Neural progenitor cell (in vitro differentiated cells): ENCODE measurements at regions not wholly inside any gene's neighbourhood (a gene's known extent, or its start where the extent isn't known, plus 50 kb on each side); places are given as distances from the start of the nearest gene placed in this dataset.

Experiments used
- DNase-seq: peaks from one replicate; pipeline ENCODE4 v3.0.0-alpha.2; 2016; ENCODE audit warnings: low spot score
- H2AFZ ChIP-seq: fragments of 200-600 bp; sonication (generic); replicated peaks from 2 replicates; pipeline ENCODE4 v1.6.1; 2016; ENCODE audit warnings: antibody characterized with exemption
- H3F3A ChIP-seq: fragments of 200-600 bp; sonication (generic); 2 replicates; pipeline ENCODE4 v1.6.1; 2016; ENCODE audit warnings: antibody characterized with exemption, low read depth
- H3K27ac ChIP-seq: fragments of 200-600 bp; sonication (generic); 2 replicates; pipeline ENCODE4 v1.5.1; 2016; ENCODE audit warnings: mild to moderate bottlenecking
- H3K27me3 ChIP-seq: fragments of 200-600 bp; sonication (generic); 2 replicates; pipeline ENCODE4 v1.6.1; 2016; ENCODE audit warnings: mild to moderate bottlenecking, moderate library complexity
- H3K36me3 ChIP-seq: fragments of 200-600 bp; sonication (generic); 2 replicates; pipeline ENCODE4 v1.5.1; 2016
- H3K4me1 ChIP-seq: fragments of 200-600 bp; sonication (generic); 2 replicates; pipeline ENCODE4 v1.6.1; 2016; ENCODE audit warnings: mixed run types
- H3K4me2 ChIP-seq: fragments of 200-600 bp; sonication (generic); 2 replicates; pipeline ENCODE4 v1.6.1; 2016
- H3K4me3 ChIP-seq: fragments of 200-600 bp; sonication (generic); 2 replicates; pipeline ENCODE4 v1.5.1; 2016
- H3K79me2 ChIP-seq: fragments of 200-600 bp; sonication (generic); 2 replicates; pipeline ENCODE4 v1.6.1; 2016; ENCODE audit warnings: low read depth
- H3K9ac ChIP-seq: fragments of 200-600 bp; sonication (generic); 2 replicates; pipeline ENCODE4 v1.6.1; 2016
- H3K9me3 ChIP-seq: fragments of 200-600 bp; sonication (generic); 2 replicates; pipeline ENCODE4 v1.5.1; 2016; ENCODE audit warnings: low read depth
- H4K20me1 ChIP-seq: fragments of 200-600 bp; sonication (generic); 2 replicates; pipeline ENCODE4 v1.6.1; 2016; ENCODE audit warnings: low read depth
- H3K27ac Mint-ChIP-seq: 3 replicates; pipeline ENCODE4 v1.8.0; 2021; ENCODE audit warnings: mixed read lengths
- H3K27me3 Mint-ChIP-seq: 2 replicates; pipeline ENCODE4 v1.8.0; 2022; ENCODE audit warnings: low read depth, mild to moderate bottlenecking, inconsistent platforms, moderate library complexity, mixed read lengths; ENCODE audit not compliant: insufficient read depth
- H3K36me3 Mint-ChIP-seq: 3 replicates; pipeline ENCODE4 v1.8.0; 2021; ENCODE audit warnings: mixed read lengths
- H3K4me1 Mint-ChIP-seq: 3 replicates; pipeline ENCODE4 v1.8.0; 2021; ENCODE audit warnings: mixed read lengths
- H3K4me3 Mint-ChIP-seq: 3 replicates; pipeline ENCODE4 v1.8.0; 2021; ENCODE audit warnings: mild to moderate bottlenecking, moderate library complexity, mixed read lengths
- H3K9me3 Mint-ChIP-seq: 3 replicates; pipeline ENCODE4 v1.8.0; 2020; ENCODE audit warnings: mixed read lengths
- CTCF ChIP-seq: fragments of 200-600 bp; sonication (generic); IDR thresholded peaks from 2 replicates; pipeline ENCODE4 v1.5.1; 2017; ENCODE audit warnings: antibody characterized with exemption, mild to moderate bottlenecking
- EZH2 ChIP-seq: fragments of 200-600 bp; sonication (generic); IDR thresholded peaks from 2 replicates; pipeline ENCODE4 v1.6.1; 2017; ENCODE audit warnings: antibody characterized with exemption, mild to moderate bottlenecking, moderate library complexity
- EZH2phosphoT487 ChIP-seq: fragments of 200-600 bp; sonication (generic); IDR thresholded peaks from 2 replicates; pipeline ENCODE4 v1.6.1; 2017; ENCODE audit warnings: antibody characterized with exemption

GRCh38 chr1:4476394-4476793, 178.0 kb upstream of the AJAP1 start:
- Histone ChIP-seq H2AFZ (no peak overlapping the region), H3K27ac (no peak overlapping the region), H3K27me3 (no peaks in the 10 kb centered on the region), H3K36me3 (no peaks in the 10 kb centered on the region), H3K4me3 (no peak overlapping the region), H3K4me1 (no peaks in the 10 kb centered on the region), H3F3A (no peaks in the 10 kb centered on the region), H3K79me2 (no peaks in the 10 kb centered on the region), H4K20me1 (no peaks in the 10 kb centered on the region), H3K9ac (no peak overlapping the region), H3K9me3 (no peaks in the 10 kb centered on the region), H3K4me2 (no peak overlapping the region)
- Mint-ChIP-seq H3K4me1 (peaks cover 12% of the 10 kb centered on the region), H3K27ac (no peak overlapping the region), H3K9me3 (peaks cover 33% of the 10 kb centered on the region), H3K27me3 (peaks cover 7% of the 10 kb centered on the region), H3K4me3 (no peak overlapping the region), H3K36me3 (no peaks in the 10 kb centered on the region)
- DNase-seq, result no peak
- TF ChIP-seq CTCF, result no peak
- TF ChIP-seq EZH2, result no peak
- no peak for TF ChIP-seq EZH2phosphoT487

DNA sequence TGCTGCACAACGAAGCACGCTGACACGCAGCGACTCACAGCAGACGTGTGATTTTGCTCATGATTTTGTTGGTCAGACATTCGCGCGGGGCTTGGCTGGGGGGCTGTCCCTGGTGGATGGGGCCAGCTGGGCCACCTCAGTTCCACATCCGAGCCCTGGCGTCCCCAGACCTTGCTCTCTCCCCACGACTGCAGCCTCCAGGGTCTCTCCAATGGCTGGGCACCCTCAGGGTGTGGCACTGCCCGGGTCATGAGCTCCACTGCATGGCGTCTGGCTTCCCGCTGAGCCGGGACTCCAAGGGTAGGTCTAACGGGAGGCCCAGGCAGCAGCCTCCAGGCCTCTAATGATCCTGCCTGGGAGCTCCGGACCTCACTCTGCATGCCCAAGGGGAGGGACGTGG, 173.0 kb upstream of the AJAP1 start:
- no peaks in the 10 kb centered on the region for H3K4me1 ChIP-seq
- Mint-ChIP-seq H3K9me3 (peaks cover 18% of the 10 kb centered on the region), H3K27ac (no peak overlapping the region), H3K36me3 (no peaks in the 10 kb centered on the region), H3K4me3 (no peak overlapping the region), H3K27me3 (peaks cover 5% of the 10 kb centered on the region), H3K4me1 (peaks cover 28% of the 10 kb centered on the region)
- H3K4me2 ChIP-seq, result no peak overlapping the region
- no peaks in the 10 kb centered on the region for H3K9me3 ChIP-seq
- no peak overlapping the region for H2AFZ ChIP-seq
- no peaks in the 10 kb centered on the region for H3K36me3 ChIP-seq
- no peak overlapping the region for H3K9ac ChIP-seq
- no peak overlapping the region for H3K4me3 ChIP-seq
- H3K27ac ChIP-seq, result no peak overlapping the region
- H3F3A ChIP-seq, result no peaks in the 10 kb centered on the region
- H3K79me2 ChIP-seq, result no peaks in the 10 kb centered on the region
- no peaks in the 10 kb centered on the region for H4K20me1 ChIP-seq
- TF ChIP-seq EZH2phosphoT487 (no peak), EZH2 (no peak), CTCF (no peak)
- no peaks in the 10 kb centered on the region for H3K27me3 ChIP-seq
- DNase-seq, result no peak

- H3K4me2 ChIP-seq, result no peak overlapping the region
- H3K27me3 Mint-ChIP-seq, result peaks cover 5% of the 10 kb centered on the region
- H2AFZ ChIP-seq, result no peak overlapping the region
- H3K4me1 ChIP-seq, result no peaks in the 10 kb centered on the region
- H3K36me3 Mint-ChIP-seq, result no peaks in the 10 kb centered on the region
- peaks cover 28% of the 10 kb centered on the region for H3K4me1 Mint-ChIP-seq
- H3K4me3 Mint-ChIP-seq, result no peak overlapping the region
- no peaks in the 10 kb centered on the region for H3K79me2 ChIP-seq
- H3K9ac ChIP-seq, result no peak overlapping the region
- peaks cover 7% of the 10 kb centered on the region for H3K9me3 Mint-ChIP-seq
- no peaks in the 10 kb centered on the region for H4K20me1 ChIP-seq
- TF ChIP-seq EZH2phosphoT487 (no peak), CTCF (no peak), EZH2 (no peak)
- H3K36me3 ChIP-seq, result no peaks in the 10 kb centered on the region
- no peaks in the 10 kb centered on the region for H3K27me3 ChIP-seq
- no peaks in the 10 kb centered on the region for H3F3A ChIP-seq
- no peak overlapping the region for H3K27ac Mint-ChIP-seq
- H3K27ac ChIP-seq, result no peak overlapping the region
- H3K4me3 ChIP-seq, result no peak overlapping the region
- no peak for DNase-seq
- no peaks in the 10 kb centered on the region for H3K9me3 ChIP-seq
Observed at GRCh38 chr1:4482526-4482925, 171.9 kb upstream of the AJAP1 start.
